HepG2 (cell line): ENCODE measurements at regions not wholly inside any gene's neighbourhood (a gene's known extent, or its start where the extent isn't known, plus 50 kb on each side); places are given as distances from the start of the nearest gene placed in this dataset.
A peak's percentile ranks its signal among the peaks of the same experiment; 100 is the strongest.

Experiments used
- HMG20B ChIP-seq: conservative IDR thresholded peaks from 2 replicates; pipeline ENCODE4 v1.6.1; 2016; ENCODE audit warnings: missing genetic modification reagents, missing compliant biosample characterization
- HMGA1 ChIP-seq: sonication (generic); formaldehyde crosslinking; conservative IDR thresholded peaks from 2 replicates; pipeline ENCODE4 v1.4.0; 2020; ENCODE audit warnings: missing genetic modification reagents
- JUN ChIP-seq: sonication (generic); formaldehyde crosslinking; IDR thresholded peaks from 2 replicates; pipeline ENCODE4 v1.4.0; 2020; ENCODE audit warnings: mild to moderate bottlenecking, missing genetic modification reagents
- KDM5B ChIP-seq: sonication (generic); formaldehyde crosslinking; IDR thresholded peaks from 2 replicates; pipeline ENCODE4 v1.4.0; 2020; ENCODE audit warnings: missing genetic modification reagents, mild to moderate bottlenecking, borderline replicate concordance
- KLF11 ChIP-seq: IDR thresholded peaks from 2 replicates; pipeline ENCODE4 v1.6.1; 2016; ENCODE audit warnings: missing compliant biosample characterization
- KMT2A ChIP-seq: sonication (generic); formaldehyde crosslinking; IDR thresholded peaks from 2 replicates; pipeline ENCODE4 v1.4.0; 2020; ENCODE audit warnings: missing genetic modification reagents
- MED13 ChIP-seq: sonication (generic); formaldehyde crosslinking; IDR thresholded peaks from 2 replicates; pipeline ENCODE4 v1.5.0; 2020; ENCODE audit warnings: missing genetic modification reagents
- NAIF1 ChIP-seq: sonication (generic); formaldehyde crosslinking; IDR thresholded peaks from 2 replicates; pipeline ENCODE4 v1.5.0; 2020; ENCODE audit warnings: mild to moderate bottlenecking, missing genetic modification reagents, borderline replicate concordance
- NR2F1 ChIP-seq, 2 experiments: fragments of 450-650 bp in 1 of 2; formaldehyde crosslinking in 1 of 2; IDR thresholded peaks; 2 replicates each; pipeline versions ENCODE4 v1.5.0 to v1.6.1; 2016 to 2020; ENCODE audit warnings: mild to moderate bottlenecking in 1 of 2, missing compliant biosample characterization in 1 of 2, missing genetic modification reagents in 1 of 2, moderate library complexity in 1 of 2
- NR2F2 ChIP-seq: IDR thresholded peaks from 2 replicates; pipeline ENCODE4 v1.6.1; 2012; ENCODE audit warnings: low read depth, inconsistent platforms, borderline replicate concordance
- PHF20 ChIP-seq: sonication (generic); formaldehyde crosslinking; IDR thresholded peaks from 2 replicates; pipeline ENCODE4 v1.5.0; 2020; ENCODE audit warnings: mild to moderate bottlenecking, missing genetic modification reagents
- PHF5A ChIP-seq: IDR thresholded peaks from one replicate; pipeline ENCODE4 v1.6.1; 2018; ENCODE audit warnings: low read depth, missing genetic modification reagents; ENCODE audit not compliant: unreplicated experiment
- RORA ChIP-seq: sonication (generic); formaldehyde crosslinking; IDR thresholded peaks from 2 replicates; pipeline ENCODE4 v1.5.0; 2020; ENCODE audit warnings: mild to moderate bottlenecking, missing genetic modification reagents, moderate library complexity
- SMARCE1 ChIP-seq: fragments of 450-650 bp; IDR thresholded peaks from 2 replicates; pipeline ENCODE4 v1.6.1; 2017; ENCODE audit warnings: borderline replicate concordance
- SOX6 ChIP-seq, 2 experiments: fragments of 450-650 bp in 1 of 2; sonication (generic) in 1 of 2; formaldehyde crosslinking in 1 of 2; IDR thresholded peaks; 2 replicates each; pipeline versions ENCODE4 v1.4.0 to v1.6.1; 2017 to 2020; ENCODE audit warnings: antibody characterized with exemption in 1 of 2, mild to moderate bottlenecking in 1 of 2, missing genetic modification reagents in 1 of 2
- TBP ChIP-seq: sonication (generic); formaldehyde crosslinking; IDR thresholded peaks from 2 replicates; pipeline ENCODE4 v1.5.0; 2020; ENCODE audit warnings: missing genetic modification reagents
- U2AF2 ChIP-seq: fragments of 200-400 bp; formaldehyde crosslinking; IDR thresholded peaks from 2 replicates; pipeline ENCODE4 v1.6.1; 2017; ENCODE audit warnings: low read depth, mild to moderate bottlenecking, low read length
- ZFP1 ChIP-seq: IDR thresholded peaks from 2 replicates; pipeline ENCODE4 v1.6.1; 2016
- ZFP36L2 ChIP-seq: sonication (generic); formaldehyde crosslinking; IDR thresholded peaks from 2 replicates; pipeline ENCODE4 v1.4.0; 2020; ENCODE audit warnings: missing genetic modification reagents
- ZNF572 ChIP-seq: sonication (generic); formaldehyde crosslinking; IDR thresholded peaks from 2 replicates; pipeline ENCODE4 v1.5.1; 2020; ENCODE audit warnings: mild to moderate bottlenecking, missing genetic modification reagents
- ZNF788 ChIP-seq: sonication (generic); formaldehyde crosslinking; IDR thresholded peaks from 2 replicates; pipeline ENCODE4 v1.5.0; 2020; ENCODE audit warnings: mild to moderate bottlenecking, missing genetic modification reagents, borderline replicate concordance
- ZSCAN12 ChIP-seq: sonication (generic); formaldehyde crosslinking; IDR thresholded peaks from 2 replicates; pipeline ENCODE4 v1.9.0; 2021; ENCODE audit warnings: mild to moderate bottlenecking, missing genetic modification reagents
- TF ChIP-seq, protein P1 (sequence below): sonication (generic); formaldehyde crosslinking; conservative IDR thresholded peaks from 2 replicates; pipeline ENCODE4 v1.5.0; 2020; ENCODE audit warnings: missing genetic modification reagents
- TF ChIP-seq, protein P2 (sequence below): sonication (generic); formaldehyde crosslinking; IDR thresholded peaks from 2 replicates; pipeline ENCODE4 v1.4.0; 2020; ENCODE audit warnings: missing genetic modification reagents, borderline replicate concordance
- TF ChIP-seq, protein P3 (sequence below): sonication (generic); formaldehyde crosslinking; IDR thresholded peaks from 2 replicates; pipeline ENCODE4 v1.5.0; 2020; ENCODE audit warnings: mild to moderate bottlenecking, missing genetic modification reagents
- TF ChIP-seq, protein P4 (sequence below): sonication (generic); formaldehyde crosslinking; IDR thresholded peaks from 2 replicates; pipeline ENCODE4 v1.8.1; 2023; ENCODE audit warnings: missing genetic modification reagents, mild to moderate bottlenecking, borderline replicate concordance

DNA sequence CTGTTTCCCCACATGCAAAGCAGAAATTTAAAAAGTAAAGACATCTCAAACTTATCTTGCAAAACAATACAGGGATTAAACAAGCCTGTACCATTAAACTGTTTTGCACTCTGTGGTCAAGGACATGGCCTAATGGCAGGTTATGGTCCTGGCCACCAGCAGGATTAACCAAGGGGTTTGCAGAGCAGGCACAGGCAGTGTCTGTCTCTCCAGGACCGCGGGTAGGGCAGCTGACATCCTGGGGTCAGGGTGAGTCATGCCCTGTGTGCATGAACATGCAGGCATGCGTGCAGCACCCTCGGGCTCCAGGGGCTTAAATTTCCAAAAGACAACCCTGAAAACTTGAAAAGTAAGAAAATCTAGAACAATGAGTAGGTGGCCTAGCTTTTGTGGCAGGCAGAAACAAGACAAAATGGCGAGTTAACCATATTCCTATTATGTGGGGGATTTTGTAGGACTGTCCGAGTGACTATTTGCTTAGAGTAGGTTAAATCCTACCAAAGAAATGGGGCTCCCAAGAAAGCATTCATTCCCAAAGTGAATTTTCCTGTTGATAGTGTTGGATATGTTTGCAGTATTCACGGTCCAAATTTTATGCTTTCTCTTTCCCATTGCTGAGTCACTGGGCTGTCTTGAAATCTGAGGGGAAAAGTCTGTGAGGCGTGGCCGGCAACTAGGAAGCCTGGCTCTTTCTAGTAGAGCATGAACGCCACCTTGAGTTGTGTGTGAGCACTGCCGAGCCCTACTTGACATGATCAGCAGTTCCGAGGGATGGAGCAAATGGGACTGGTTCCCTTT, 158.4 kb upstream of the FAM20A start (continued):
- TF ChIP-seq SOX6 (IDR thresholded peaks at IDR 0.05): no peak
- TF ChIP-seq SOX6 (CRISPR knock-in tag; IDR thresholded peaks at IDR 0.05): peak; percentile 95
- TF ChIP-seq, protein P1, sequence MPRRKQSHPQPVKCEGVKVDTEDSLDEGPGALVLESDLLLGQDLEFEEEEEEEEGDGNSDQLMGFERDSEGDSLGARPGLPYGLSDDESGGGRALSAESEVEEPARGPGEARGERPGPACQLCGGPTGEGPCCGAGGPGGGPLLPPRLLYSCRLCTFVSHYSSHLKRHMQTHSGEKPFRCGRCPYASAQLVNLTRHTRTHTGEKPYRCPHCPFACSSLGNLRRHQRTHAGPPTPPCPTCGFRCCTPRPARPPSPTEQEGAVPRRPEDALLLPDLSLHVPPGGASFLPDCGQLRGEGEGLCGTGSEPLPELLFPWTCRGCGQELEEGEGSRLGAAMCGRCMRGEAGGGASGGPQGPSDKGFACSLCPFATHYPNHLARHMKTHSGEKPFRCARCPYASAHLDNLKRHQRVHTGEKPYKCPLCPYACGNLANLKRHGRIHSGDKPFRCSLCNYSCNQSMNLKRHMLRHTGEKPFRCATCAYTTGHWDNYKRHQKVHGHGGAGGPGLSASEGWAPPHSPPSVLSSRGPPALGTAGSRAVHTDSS: no peak
- TF ChIP-seq NR2F2: peak; percentile 80
- peak; percentile 89 for TF ChIP-seq JUN (CRISPR knock-in tag)
- no peak for TF ChIP-seq HMGA1
- peak; percentile 48; the same call in 1 of the 2 replicates for TF ChIP-seq KDM5B (CRISPR knock-in tag)
- TF ChIP-seq NAIF1 (CRISPR knock-in tag): no peak
- TF ChIP-seq, protein P2, sequence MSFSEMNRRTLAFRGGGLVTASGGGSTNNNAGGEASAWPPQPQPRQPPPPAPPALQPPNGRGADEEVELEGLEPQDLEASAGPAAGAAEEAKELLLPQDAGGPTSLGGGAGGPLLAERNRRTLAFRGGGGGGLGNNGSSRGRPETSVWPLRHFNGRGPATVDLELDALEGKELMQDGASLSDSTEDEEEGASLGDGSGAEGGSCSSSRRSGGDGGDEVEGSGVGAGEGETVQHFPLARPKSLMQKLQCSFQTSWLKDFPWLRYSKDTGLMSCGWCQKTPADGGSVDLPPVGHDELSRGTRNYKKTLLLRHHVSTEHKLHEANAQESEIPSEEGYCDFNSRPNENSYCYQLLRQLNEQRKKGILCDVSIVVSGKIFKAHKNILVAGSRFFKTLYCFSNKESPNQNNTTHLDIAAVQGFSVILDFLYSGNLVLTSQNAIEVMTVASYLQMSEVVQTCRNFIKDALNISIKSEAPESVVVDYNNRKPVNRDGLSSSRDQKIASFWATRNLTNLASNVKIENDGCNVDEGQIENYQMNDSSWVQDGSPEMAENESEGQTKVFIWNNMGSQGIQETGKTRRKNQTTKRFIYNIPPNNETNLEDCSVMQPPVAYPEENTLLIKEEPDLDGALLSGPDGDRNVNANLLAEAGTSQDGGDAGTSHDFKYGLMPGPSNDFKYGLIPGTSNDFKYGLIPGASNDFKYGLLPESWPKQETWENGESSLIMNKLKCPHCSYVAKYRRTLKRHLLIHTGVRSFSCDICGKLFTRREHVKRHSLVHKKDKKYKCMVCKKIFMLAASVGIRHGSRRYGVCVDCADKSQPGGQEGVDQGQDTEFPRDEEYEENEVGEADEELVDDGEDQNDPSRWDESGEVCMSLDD (CRISPR knock-in tag): no peak
- no peak for TF ChIP-seq ZNF572 (CRISPR knock-in tag)
- no peak for TF ChIP-seq PHF5A
- no peak for TF ChIP-seq TBP
- TF ChIP-seq NR2F1 (CRISPR knock-in tag; IDR thresholded peaks at IDR 0.05): peak; percentile 81 to 95
- 0 out of 2 replicates have a peak, but pooled peaks have one; percentile 36 for TF ChIP-seq ZSCAN12
- no peak for TF ChIP-seq U2AF2
- no peak for TF ChIP-seq ZFP36L2 (CRISPR knock-in tag)
- TF ChIP-seq PHF20 (CRISPR knock-in tag): peak; percentile 45; the same call in 1 of the 2 replicates
- TF ChIP-seq, protein P3, sequence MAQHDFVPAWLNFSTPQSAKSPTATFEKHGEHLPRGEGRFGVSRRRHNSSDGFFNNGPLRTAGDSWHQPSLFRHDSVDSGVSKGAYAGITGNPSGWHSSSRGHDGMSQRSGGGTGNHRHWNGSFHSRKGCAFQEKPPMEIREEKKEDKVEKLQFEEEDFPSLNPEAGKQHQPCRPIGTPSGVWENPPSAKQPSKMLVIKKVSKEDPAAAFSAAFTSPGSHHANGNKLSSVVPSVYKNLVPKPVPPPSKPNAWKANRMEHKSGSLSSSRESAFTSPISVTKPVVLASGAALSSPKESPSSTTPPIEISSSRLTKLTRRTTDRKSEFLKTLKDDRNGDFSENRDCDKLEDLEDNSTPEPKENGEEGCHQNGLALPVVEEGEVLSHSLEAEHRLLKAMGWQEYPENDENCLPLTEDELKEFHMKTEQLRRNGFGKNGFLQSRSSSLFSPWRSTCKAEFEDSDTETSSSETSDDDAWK: no peak
- peak; percentile 69; the same call in 1 of the 2 replicates for TF ChIP-seq ZFP1
- TF ChIP-seq ZNF788: peak; percentile 96; the same call in 1 of the 2 replicates
- TF ChIP-seq MED13 (CRISPR knock-in tag): 0 out of 2 replicates have a peak, but pooled peaks have one; percentile 19
- no peak for TF ChIP-seq KLF11 (CRISPR knock-in tag)
- TF ChIP-seq HMG20B (CRISPR knock-in tag): no peak; the same call in 1 of the 2 replicates
- TF ChIP-seq, protein P4, sequence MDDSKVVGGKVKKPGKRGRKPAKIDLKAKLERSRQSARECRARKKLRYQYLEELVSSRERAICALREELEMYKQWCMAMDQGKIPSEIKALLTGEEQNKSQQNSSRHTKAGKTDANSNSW (CRISPR knock-in tag): 0 out of 2 replicates have a peak, but pooled peaks have one; percentile 29
- no peak for TF ChIP-seq SMARCE1
- no peak; the same call in 1 of the 2 replicates for TF ChIP-seq KMT2A (CRISPR knock-in tag)
- TF ChIP-seq RORA (CRISPR knock-in tag): no peak; the same call in 1 of the 2 replicates
